Panc1 (cell line): ENCODE measurements at regions not wholly inside any gene's neighbourhood (a gene's known extent, or its start where the extent isn't known, plus 50 kb on each side); places are given as distances from the start of the nearest gene placed in this dataset.

ENCODE experiments used
- ATAC-seq: fragments of 200-7000 bp; cut with Tn5 transposase; 2 replicates; pipeline ENCODE4 v1.9.1; 2020; ENCODE audit warnings: mild to moderate bottlenecking, moderate library complexity
- BruUV-seq: library from RNA; stranded (reverse); fragments of 400-500 nt; replicated peaks from 2 replicates; lab custom pipeline; 2021; lab: Mats Ljungman, UMichigan
- CTCF ChIA-PET: fragments of 300-600 bp; sonication (Branson Sonifier 250); formaldehyde crosslinking; loops from one replicate; lab custom pipeline; 2022; ENCODE audit warnings: antibody characterized with exemption; lab: Charles Lee
- POLR2A ChIA-PET: fragments of 300-600 bp; sonication (Branson Sonifier 250); formaldehyde crosslinking; loops from one replicate; lab custom pipeline; 2022; ENCODE audit warnings: antibody characterized with exemption; lab: Charles Lee
- DNase-seq: peaks from one replicate; pipeline ENCODE4 v3.0.0-alpha.2; 2010; ENCODE audit warnings: low read depth, low spot score
- H3K27ac ChIP-seq: 2 replicates; pipeline ENCODE4 v1.5.1; 2011; ENCODE audit warnings: mild to moderate bottlenecking, low read length, inconsistent platforms
- H3K27me3 ChIP-seq: fragments of 200-500 bp; sonication (Bioruptor generic); 2 replicates; pipeline ENCODE4 v1.6.0; 2014; ENCODE audit warnings: low read length, inconsistent platforms; ENCODE audit not compliant: control insufficient read depth, insufficient read depth
- H3K36me3 ChIP-seq: fragments of 200-500 bp; sonication (Bioruptor generic); 2 replicates; pipeline ENCODE4 v1.5.1; 2014; ENCODE audit warnings: inconsistent platforms, mild to moderate bottlenecking, low read length, moderate library complexity; ENCODE audit not compliant: control insufficient read depth, insufficient read depth
- H3K4me1 ChIP-seq: 2 replicates; pipeline ENCODE4 v1.5.1; 2011; ENCODE audit warnings: inconsistent platforms, mild to moderate bottlenecking, low read length, moderate library complexity; ENCODE audit not compliant: control insufficient read depth, insufficient read depth
- H3K4me3 ChIP-seq, 2 experiments: 2 replicates each; pipeline ENCODE4 v1.5.1; 2011 to 2012; ENCODE audit warnings: low read depth in 2 of 2, low read length in 2 of 2, mild to moderate bottlenecking in 2 of 2, inconsistent platforms in 1 of 2, moderate library complexity in 1 of 2
- H3K9me3 ChIP-seq: fragments of 200-500 bp; sonication (Bioruptor generic); 2 replicates; pipeline ENCODE4 v1.5.1; 2014; ENCODE audit warnings: low read depth, mild to moderate bottlenecking, inconsistent platforms, low read length, moderate library complexity; ENCODE audit not compliant: control insufficient read depth, insufficient read depth
- POLR2AphosphoS5 ChIP-seq: IDR thresholded peaks from 2 replicates; pipeline ENCODE4 v1.6.1; 2012; ENCODE audit warnings: mild to moderate bottlenecking, low read depth, low read length, moderate library complexity
- SIN3A ChIP-seq: IDR thresholded peaks from 2 replicates; pipeline ENCODE4 v1.6.1; 2012; ENCODE audit warnings: low read depth, mild to moderate bottlenecking, low read length, moderate library complexity, borderline replicate concordance; ENCODE audit not compliant: insufficient read depth
- TCF7L2 ChIP-seq: IDR thresholded peaks from 2 replicates; pipeline ENCODE4 v1.6.1; 2011; ENCODE audit warnings: mild to moderate bottlenecking, low read depth, low read length, inconsistent platforms
- in situ Hi-C: cut with HindIII; loops from 2 replicates; pipeline ENCODE4 v1.10.0; 2016; ENCODE audit warnings: low sequenced_read_pairs, low pct_unique_long_range_greater_than_20kb
- intact Hi-C: fragments of 100-400 bp; cut with micrococcal nuclease; formaldehyde crosslinking; loops from one replicate; pipeline ENCODE4 v1.10.0; 2022; ENCODE audit not compliant: unreplicated experiment
- TF ChIP-seq, protein P1 (sequence below): fragments of 450-650 bp; IDR thresholded peaks from 2 replicates; pipeline ENCODE4 v1.5.1; 2017; ENCODE audit warnings: mild to moderate bottlenecking
- TF ChIP-seq, protein P2 (sequence below), 2 experiments: IDR thresholded peaks; 2 replicates each; pipeline ENCODE4 v1.6.1; 2011 to 2012; ENCODE audit warnings: low read depth in 2 of 2, control low read depth in 1 of 2, low read length in 1 of 2, mild to moderate bottlenecking in 1 of 2, moderate library complexity in 1 of 2; ENCODE audit not compliant: insufficient read depth in 1 of 2

DNA sequence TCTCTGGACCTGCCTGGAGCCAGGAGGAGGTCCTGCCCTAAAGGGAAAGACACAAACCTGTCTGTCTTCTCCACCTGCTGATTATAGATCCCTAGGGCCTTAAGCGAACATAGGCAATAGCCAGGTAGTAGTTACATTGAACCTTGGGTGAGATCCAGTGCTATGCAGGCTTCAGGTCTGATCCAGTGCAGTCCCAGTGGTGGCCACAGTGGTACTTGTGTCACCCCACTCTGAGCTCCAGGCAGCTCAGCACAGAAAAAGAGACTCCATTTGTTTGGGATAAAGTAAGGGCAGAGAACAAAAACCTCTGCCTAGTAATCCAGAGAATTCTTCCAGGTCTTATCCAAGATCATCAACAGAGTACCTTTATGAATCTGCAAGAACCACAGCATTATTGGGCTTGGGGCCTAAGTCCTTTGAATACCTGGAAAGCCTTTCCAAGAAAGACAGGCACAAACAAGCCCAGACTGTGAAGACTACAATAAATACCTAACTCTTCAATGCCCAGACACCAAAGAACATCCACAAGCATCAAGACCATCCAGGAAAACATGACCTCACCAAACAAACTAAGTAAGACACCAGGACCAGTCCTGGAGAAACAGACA lies 60.4 kb upstream of the KTN1 start:
- ChIA-PET CTCF (no interaction called here), POLR2A (interaction anchor here (0.5 kb wide), 1 partner anchor 78 kb away, joined by 4 read pairs; no protein-coding TSS in a partner anchor)
- Histone ChIP-seq H3K36me3 (no peaks in the 10 kb centered on the region), H3K4me3 (no peak overlapping the region), H3K27me3 (no peaks in the 10 kb centered on the region), H3K4me1 (peaks cover 15% of the 10 kb centered on the region), H3K27ac (peak overlapping the region; percentile 46; the same call in 1 of the 2 replicates), H3K9me3 (no peaks in the 10 kb centered on the region)
- in situ Hi-C loops: no loop called here
- intact Hi-C loops: no loop called here
- DNase-seq: no peak
- TF ChIP-seq TCF7L2 (no peak), POLR2AphosphoS5 (no peak), SIN3A (no peak)
- TF ChIP-seq, protein P1, sequence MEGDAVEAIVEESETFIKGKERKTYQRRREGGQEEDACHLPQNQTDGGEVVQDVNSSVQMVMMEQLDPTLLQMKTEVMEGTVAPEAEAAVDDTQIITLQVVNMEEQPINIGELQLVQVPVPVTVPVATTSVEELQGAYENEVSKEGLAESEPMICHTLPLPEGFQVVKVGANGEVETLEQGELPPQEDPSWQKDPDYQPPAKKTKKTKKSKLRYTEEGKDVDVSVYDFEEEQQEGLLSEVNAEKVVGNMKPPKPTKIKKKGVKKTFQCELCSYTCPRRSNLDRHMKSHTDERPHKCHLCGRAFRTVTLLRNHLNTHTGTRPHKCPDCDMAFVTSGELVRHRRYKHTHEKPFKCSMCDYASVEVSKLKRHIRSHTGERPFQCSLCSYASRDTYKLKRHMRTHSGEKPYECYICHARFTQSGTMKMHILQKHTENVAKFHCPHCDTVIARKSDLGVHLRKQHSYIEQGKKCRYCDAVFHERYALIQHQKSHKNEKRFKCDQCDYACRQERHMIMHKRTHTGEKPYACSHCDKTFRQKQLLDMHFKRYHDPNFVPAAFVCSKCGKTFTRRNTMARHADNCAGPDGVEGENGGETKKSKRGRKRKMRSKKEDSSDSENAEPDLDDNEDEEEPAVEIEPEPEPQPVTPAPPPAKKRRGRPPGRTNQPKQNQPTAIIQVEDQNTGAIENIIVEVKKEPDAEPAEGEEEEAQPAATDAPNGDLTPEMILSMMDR: no peak
- TF ChIP-seq, protein P2, sequence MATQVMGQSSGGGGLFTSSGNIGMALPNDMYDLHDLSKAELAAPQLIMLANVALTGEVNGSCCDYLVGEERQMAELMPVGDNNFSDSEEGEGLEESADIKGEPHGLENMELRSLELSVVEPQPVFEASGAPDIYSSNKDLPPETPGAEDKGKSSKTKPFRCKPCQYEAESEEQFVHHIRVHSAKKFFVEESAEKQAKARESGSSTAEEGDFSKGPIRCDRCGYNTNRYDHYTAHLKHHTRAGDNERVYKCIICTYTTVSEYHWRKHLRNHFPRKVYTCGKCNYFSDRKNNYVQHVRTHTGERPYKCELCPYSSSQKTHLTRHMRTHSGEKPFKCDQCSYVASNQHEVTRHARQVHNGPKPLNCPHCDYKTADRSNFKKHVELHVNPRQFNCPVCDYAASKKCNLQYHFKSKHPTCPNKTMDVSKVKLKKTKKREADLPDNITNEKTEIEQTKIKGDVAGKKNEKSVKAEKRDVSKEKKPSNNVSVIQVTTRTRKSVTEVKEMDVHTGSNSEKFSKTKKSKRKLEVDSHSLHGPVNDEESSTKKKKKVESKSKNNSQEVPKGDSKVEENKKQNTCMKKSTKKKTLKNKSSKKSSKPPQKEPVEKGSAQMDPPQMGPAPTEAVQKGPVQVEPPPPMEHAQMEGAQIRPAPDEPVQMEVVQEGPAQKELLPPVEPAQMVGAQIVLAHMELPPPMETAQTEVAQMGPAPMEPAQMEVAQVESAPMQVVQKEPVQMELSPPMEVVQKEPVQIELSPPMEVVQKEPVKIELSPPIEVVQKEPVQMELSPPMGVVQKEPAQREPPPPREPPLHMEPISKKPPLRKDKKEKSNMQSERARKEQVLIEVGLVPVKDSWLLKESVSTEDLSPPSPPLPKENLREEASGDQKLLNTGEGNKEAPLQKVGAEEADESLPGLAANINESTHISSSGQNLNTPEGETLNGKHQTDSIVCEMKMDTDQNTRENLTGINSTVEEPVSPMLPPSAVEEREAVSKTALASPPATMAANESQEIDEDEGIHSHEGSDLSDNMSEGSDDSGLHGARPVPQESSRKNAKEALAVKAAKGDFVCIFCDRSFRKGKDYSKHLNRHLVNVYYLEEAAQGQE (IDR thresholded peaks at IDR 0.05; ENCODE audit: insufficient read depth in 1 of 2, low read depth in 2 of 2, low read length in 1 of 2): no peak
- BruUV-seq: no TSS peak
- ATAC-seq: no peak

DNA sequence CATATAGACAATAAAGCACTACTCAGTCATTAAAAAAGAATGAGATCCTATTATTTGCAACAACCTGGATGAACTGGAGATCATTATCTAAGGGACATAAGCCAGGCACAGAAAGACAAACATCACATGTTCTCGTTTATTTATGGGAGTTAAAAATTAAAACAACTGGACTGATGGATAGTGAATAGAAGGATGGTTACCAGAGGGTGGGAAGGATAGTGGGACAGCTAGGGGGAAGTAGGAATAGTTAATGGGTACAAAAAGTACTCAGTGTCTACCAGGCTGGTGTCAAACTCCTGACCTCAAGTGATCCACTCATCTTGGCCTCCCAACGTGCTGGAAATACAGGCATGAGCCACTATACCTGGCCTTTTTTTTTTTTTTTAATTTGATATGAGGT lies 56.7 kb upstream of the KTN1 start:
- TF ChIP-seq POLR2AphosphoS5 (no peak), SIN3A (no peak), TCF7L2 (no peak)
- TF ChIP-seq, protein P1: no peak
- TF ChIP-seq, protein P2 (IDR thresholded peaks at IDR 0.05; ENCODE audit: insufficient read depth in 1 of 2, low read depth in 2 of 2, low read length in 1 of 2): no peak
- ChIA-PET CTCF (no interaction called here), POLR2A (no interaction called here)

More for the DNA sequence above, 56.7 kb upstream of the KTN1 start:
- Histone ChIP-seq H3K36me3 (no peaks in the 10 kb centered on the region), H3K27me3 (no peaks in the 10 kb centered on the region), H3K4me3 (no peak overlapping the region), H3K4me1 (no peaks in the 10 kb centered on the region), H3K27ac (peak overlapping the region; percentile 1; the same call in 1 of the 2 replicates), H3K9me3 (no peaks in the 10 kb centered on the region)
- no TSS peak for BruUV-seq
- in situ Hi-C loops: no loop called here
- no peak for ATAC-seq
- intact Hi-C loops: no loop called here
- DNase-seq: no peak
